Heart right ventricle (tissue), 16 donors: ENCODE measurements at regions not wholly inside any gene's neighbourhood (a gene's known extent, or its start where the extent isn't known, plus 50 kb on each side); places are given as distances from the start of the nearest gene placed in this dataset.
A peak's percentile ranks its signal among the peaks of the same experiment; 100 is the strongest.

ENCODE experiments used
- ATAC-seq, 8 donors: fragments of 200-7000 bp; cut with Tn5 transposase; one replicate each; pipeline ENCODE4 v1.9.1; 2020; ENCODE audit warnings: mild to moderate bottlenecking in 8 of 8, moderate library complexity in 8 of 8, moderate number of reproducible peaks in 1 of 8
- DNase-seq, 2 donors: peaks; one replicate each; pipeline ENCODE4 v3.0.0-alpha.2; 2020
- H3K27ac ChIP-seq, 10 donors: fragments of 200-600 bp; sonication (generic) in 2 of 10; one replicate each; pipeline versions ENCODE4 v1.5.0 to v1.8.0; 2020 to 2022; ENCODE audit warnings: mild to moderate bottlenecking in 3 of 10
- H3K27me3 ChIP-seq, 7 donors: fragments of 200-600 bp; one replicate each; pipeline ENCODE4 v1.8.0; 2021 to 2022; ENCODE audit warnings: mild to moderate bottlenecking in 2 of 7
- H3K36me3 ChIP-seq, 9 donors: fragments of 200-600 bp; sonication (generic) in 1 of 9; one replicate each; pipeline versions ENCODE4 v1.5.0 to v1.8.0; 2020 to 2022; ENCODE audit warnings: mild to moderate bottlenecking in 2 of 9
- H3K4me1 ChIP-seq, 9 donors: fragments of 200-600 bp; sonication (generic) in 1 of 9; one replicate each; pipeline versions ENCODE4 v1.5.0 to v1.8.0; 2020 to 2022; ENCODE audit warnings: mild to moderate bottlenecking in 4 of 9
- H3K4me3 ChIP-seq, 10 donors: fragments of 200-600 bp; sonication (generic) in 2 of 10; one replicate each; pipeline versions ENCODE4 v1.5.0 to v1.8.0; 2020 to 2022; ENCODE audit warnings: mild to moderate bottlenecking in 7 of 10, moderate library complexity in 2 of 10
- H3K9me3 ChIP-seq, 11 donors: fragments of 200-600 bp in 10 of 11; sonication (generic) in 2 of 11; one replicate each; pipeline versions ENCODE4 v1.5.0 to v1.8.0; 2013 to 2022; ENCODE audit warnings: mild to moderate bottlenecking in 2 of 11, control low read depth in 1 of 11, moderate library complexity in 1 of 11
- WGBS, 2 donors: extraction: QIAGEN DNeasy Blood & Tissue Kit; methylation state at CpG; one replicate each; pipeline ENCODE4 v1.1.7; 2013; ENCODE audit warnings: inconsistent platforms in 1 of 2; 5-methylcytosine and 5-hydroxymethylcytosine counted together
- intact Hi-C, 10 donors: fragments of 100-400 bp; cut with DNase I; formaldehyde crosslinking; loops; one replicate each; pipeline versions ENCODE4 v1.11.1 to v1.14.2; 2022
- TF ChIP-seq, protein P1 (sequence below), 9 donors: fragments of 200-600 bp; sonication (generic) in 2 of 9; IDR thresholded peaks; one replicate each; pipeline versions ENCODE4 v1.5.0 to v1.8.0; 2021 to 2022; ENCODE audit warnings: antibody characterized with exemption in 9 of 9, mild to moderate bottlenecking in 5 of 9, moderate library complexity in 1 of 9
- donor health status: Arrhythmogenic right ventricular cardiomyopathy.
- donor health status: ischemic (EF 13 %, LVEDD 7.1; RV severe dilation, severe dysfunction).
- donor health status: healthy with polysubstance abuse.
- donor health status: DM: no; HTN: yes; CAD: no.
- donor health status: DM: no; HTN: no; CAD: no.
- donor health status: ischemic (EF 25% LVEDD 6.9; RV normal size, moderate dysfunction).
- donor health status: ischemic (EF 25% LVEDD 5.7; RV mildly dilated, moderate dysfunction).
- donor health status: healthy.
- donor health status: DM: yes; HTN: yes; CAD: no.
- donor health status: Ischemic cardiomyopathy.
- donor health status: ischemic (EF 35%, LVEDD 5.7; RV mildly dilated, moderate dysfunction).
- donor health status: nonischemic (EF 11% LVEDD 7.7; RV severe dilation, severe dysfunction).
- donor health status: DM: yes; HTN: yes; CAD: no.
- donor health status: PGD.
- donor health status: ischemic (EF 29% LVEDD 5.4; RV normal size, mild dysfunction).
- donor health status: nonischemic (EF 23%, LVEDD 6.1; RV moderate dilation, normal function).

DNA sequence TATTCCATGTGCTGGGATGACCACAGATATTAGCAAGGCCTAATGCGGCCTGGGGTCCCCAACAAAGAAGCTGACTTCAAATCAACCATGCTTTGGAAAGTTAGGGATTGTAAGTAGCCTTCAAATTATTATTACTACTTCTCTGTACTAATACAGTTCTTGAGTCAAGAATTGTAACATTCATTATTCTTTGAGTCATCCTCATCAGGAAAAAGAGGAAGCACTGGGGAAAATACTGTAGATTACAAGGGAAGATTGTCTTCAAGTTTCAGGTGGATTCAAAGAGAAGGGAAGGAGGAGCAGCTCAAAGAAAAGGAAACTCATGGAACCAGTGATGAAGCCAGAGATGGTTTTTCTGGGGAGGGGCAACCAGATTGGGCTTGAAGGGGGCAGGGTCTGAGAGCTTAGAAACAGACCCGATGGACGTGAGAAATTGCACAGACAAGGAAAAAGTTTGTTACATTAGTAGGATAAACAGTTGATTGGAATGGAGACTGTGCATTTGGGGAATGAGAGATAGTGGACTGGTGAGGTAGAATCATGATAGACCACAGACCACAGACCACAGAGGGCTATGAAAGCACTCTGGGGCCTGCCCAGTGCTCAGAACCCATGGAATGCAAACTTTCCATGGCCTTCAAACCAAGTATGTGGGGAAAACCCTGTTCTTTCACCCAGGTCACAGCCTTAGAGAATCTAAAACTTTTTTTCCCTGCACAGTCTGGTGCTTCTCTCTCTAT, 209.9 kb downstream of the ZNF365 start:
- Histone ChIP-seq H3K9me3 (peaks cover 0 to 4% (median 0%) of the 10 kb centered on the region in 11 donors), H3K27me3 (peaks cover 0 to 6% (median 0%) of the 10 kb centered on the region in 7 donors), H3K27ac (peak overlapping the region in 8 of 10 donors; percentile 47 to 84 (median 66)), H3K4me1 (peaks cover 0 to 39% (median 18%) of the 10 kb centered on the region in 9 donors), H3K4me3 (no peak overlapping the region), H3K36me3 (no peaks in the 10 kb centered on the region)
- WGBS, 2 donors, result 78% methylated on average over 3 of the region's 3 CpGs
- intact Hi-C loops, result loop anchor here in 4 of 10 donors (10.0 kb wide), 3 partner anchors 129 to 149 kb away; no protein-coding TSS in a partner anchor
- no peak for ATAC-seq
- no peak for DNase-seq
- TF ChIP-seq, protein P1, sequence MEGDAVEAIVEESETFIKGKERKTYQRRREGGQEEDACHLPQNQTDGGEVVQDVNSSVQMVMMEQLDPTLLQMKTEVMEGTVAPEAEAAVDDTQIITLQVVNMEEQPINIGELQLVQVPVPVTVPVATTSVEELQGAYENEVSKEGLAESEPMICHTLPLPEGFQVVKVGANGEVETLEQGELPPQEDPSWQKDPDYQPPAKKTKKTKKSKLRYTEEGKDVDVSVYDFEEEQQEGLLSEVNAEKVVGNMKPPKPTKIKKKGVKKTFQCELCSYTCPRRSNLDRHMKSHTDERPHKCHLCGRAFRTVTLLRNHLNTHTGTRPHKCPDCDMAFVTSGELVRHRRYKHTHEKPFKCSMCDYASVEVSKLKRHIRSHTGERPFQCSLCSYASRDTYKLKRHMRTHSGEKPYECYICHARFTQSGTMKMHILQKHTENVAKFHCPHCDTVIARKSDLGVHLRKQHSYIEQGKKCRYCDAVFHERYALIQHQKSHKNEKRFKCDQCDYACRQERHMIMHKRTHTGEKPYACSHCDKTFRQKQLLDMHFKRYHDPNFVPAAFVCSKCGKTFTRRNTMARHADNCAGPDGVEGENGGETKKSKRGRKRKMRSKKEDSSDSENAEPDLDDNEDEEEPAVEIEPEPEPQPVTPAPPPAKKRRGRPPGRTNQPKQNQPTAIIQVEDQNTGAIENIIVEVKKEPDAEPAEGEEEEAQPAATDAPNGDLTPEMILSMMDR (IDR thresholded peaks at IDR 0.05), result no peak

GRCh38 chr10:62584731-62585130, 210.6 kb downstream of the ZNF365 start:
- ATAC-seq, result no peak
- peaks cover 0 to 4% (median 0%) of the 10 kb centered on the region in 11 donors for H3K9me3 ChIP-seq
- no peaks in the 10 kb centered on the region for H3K36me3 ChIP-seq
- peaks cover 0 to 39% (median 18%) of the 10 kb centered on the region in 9 donors for H3K4me1 ChIP-seq
- H3K27ac ChIP-seq, result peak overlapping the region in 9 of 10 donors; percentile 30 to 80 (median 60)
- TF ChIP-seq, protein P1 (IDR thresholded peaks at IDR 0.05), result no peak
- no peak overlapping the region for H3K4me3 ChIP-seq
- H3K27me3 ChIP-seq, result peaks cover 0 to 6% (median 0%) of the 10 kb centered on the region in 7 donors
- WGBS, 2 donors, result 74 to 76% methylated on average over 2 of the region's 2 CpGs
- intact Hi-C loops, result loop anchor here in 4 of 10 donors (10.0 kb wide), 3 partner anchors 130 to 150 kb away; no protein-coding TSS in a partner anchor
- no peak for DNase-seq

- WGBS, 2 donors, result 48 to 57% methylated on average over 6 of the region's 6 CpGs
- ATAC-seq (peak; percentile 47 to 78 (median 67)), DNase-seq (peak in 1 of 2 donors; percentile 67)
- TF ChIP-seq, protein P1 (IDR thresholded peaks at IDR 0.05), result no peak
- H3K36me3 ChIP-seq, result no peaks in the 10 kb centered on the region
- H3K27ac ChIP-seq, result peak overlapping the region in 9 of 10 donors; percentile 30 to 80 (median 60)
- H3K4me1 ChIP-seq, result peaks cover 0 to 39% (median 18%) of the 10 kb centered on the region in 9 donors
- intact Hi-C loops, result loop anchor here in 4 of 10 donors (10.0 kb wide), 3 partner anchors 130 to 150 kb away; no protein-coding TSS in a partner anchor
- H3K27me3 ChIP-seq, result peaks cover 0 to 6% (median 0%) of the 10 kb centered on the region in 7 donors
- no peak overlapping the region for H3K4me3 ChIP-seq
- H3K9me3 ChIP-seq, result peaks cover 0 to 4% (median 0%) of the 10 kb centered on the region in 11 donors
Measured at GRCh38 chr10:62585211-62585775, 211.1 kb downstream of the ZNF365 start.

GRCh38 chr10:62587011-62587410, 212.8 kb downstream of the ZNF365 start:
- Histone ChIP-seq H3K4me3 (no peak overlapping the region), H3K4me1 (peaks cover 0 to 31% (median 18%) of the 10 kb centered on the region in 9 donors), H3K27ac (no peak overlapping the region), H3K9me3 (peaks cover 0 to 4% (median 0%) of the 10 kb centered on the region in 11 donors), H3K27me3 (peaks cover 0 to 6% (median 0%) of the 10 kb centered on the region in 7 donors), H3K36me3 (no peaks in the 10 kb centered on the region)
- TF ChIP-seq, protein P1 (IDR thresholded peaks at IDR 0.05), result no peak
- ATAC-seq (no peak), DNase-seq (no peak)
- intact Hi-C loops, result loop anchor here in 4 of 10 donors (10.0 kb wide), 3 partner anchors 132 to 152 kb away; no protein-coding TSS in a partner anchor
